ENCODE measurements at regions not wholly inside any gene's neighbourhood (a gene's known extent, or its start where the extent isn't known, plus 50 kb on each side); places are given as distances from the start of the nearest gene placed in this dataset.

GRCh38 chr6:14373648-14374437 lies 256.3 kb downstream of the CD83 start:
- TF ChIP-seq POLR2AphosphoS5 (IDR thresholded peaks at IDR 0.05), result no peak
- no peak for TF ChIP-seq CTCF (IDR thresholded peaks at IDR 0.05)
- TF ChIP-seq EP300 (IDR thresholded peaks at IDR 0.05), result no peak
